GM19351 (cell line): ENCODE measurements at regions not wholly inside any gene's neighbourhood (a gene's known extent, or its start where the extent isn't known, plus 50 kb on each side); places are given as distances from the start of the nearest gene placed in this dataset.

ENCODE experiments used
- ATAC-seq: cut with Tn5 transposase; IDR thresholded peaks from one replicate; pipeline ENCODE4 v1.9.1; 2021; ENCODE audit warnings: mild to moderate bottlenecking, moderate library complexity; ENCODE audit not compliant: unreplicated experiment

GRCh38 chr6:129778793-129779192 is 68.8 kb upstream of the ARHGAP18 start:
- ATAC-seq = no peak

DNA sequence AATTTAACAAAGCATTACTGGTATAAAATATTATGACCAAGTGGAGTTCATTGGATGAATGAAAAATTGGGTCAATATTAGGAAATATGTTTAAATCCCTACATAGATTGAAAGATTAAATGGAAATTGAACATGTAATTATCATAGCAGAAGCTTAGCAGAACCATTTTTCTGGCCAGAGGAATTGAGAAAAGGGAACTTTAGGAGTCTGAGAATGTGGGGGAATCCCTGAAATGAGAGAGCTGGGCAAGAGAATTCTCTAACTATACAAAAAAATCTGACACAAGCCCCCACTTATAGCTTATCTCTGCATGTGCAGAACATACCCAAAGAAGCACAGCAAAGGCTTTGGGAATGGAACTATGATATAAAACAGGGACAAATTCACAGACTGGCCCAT is 67.4 kb upstream of the ARHGAP18 start:
- ATAC-seq = no peak

GRCh38 chr6:129776542-129777330 is 66.8 kb upstream of the ARHGAP18 start:
- ATAC-seq = no peak

- ATAC-seq = peak; percentile 48
These were observed 64.9 kb upstream of the ARHGAP18 start for GRCh38 chr6:129774697-129775447.

- no peak for ATAC-seq
These were observed 63.3 kb upstream of the ARHGAP18 start for GRCh38 chr6:129773304-129773703.

DNA sequence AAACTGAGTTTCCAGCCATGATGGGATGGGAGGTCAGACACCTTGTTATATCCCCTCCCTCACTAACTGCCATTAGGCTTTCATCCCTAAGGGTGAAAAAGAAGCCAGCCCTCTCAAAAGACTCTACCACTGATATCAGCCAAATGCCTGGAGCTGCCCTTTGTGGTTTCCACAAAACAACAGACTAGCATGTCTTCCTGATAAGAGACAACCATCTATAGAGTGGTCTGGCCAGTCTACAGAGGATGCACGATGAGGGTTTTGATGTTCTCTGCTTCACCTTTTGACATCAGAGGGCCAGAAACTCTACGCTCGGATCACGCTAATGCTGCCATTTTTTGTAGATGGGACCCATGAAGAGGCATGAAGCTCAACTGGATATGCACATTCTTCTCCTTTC is 61.7 kb upstream of the ARHGAP18 start:
- ATAC-seq = no peak

DNA sequence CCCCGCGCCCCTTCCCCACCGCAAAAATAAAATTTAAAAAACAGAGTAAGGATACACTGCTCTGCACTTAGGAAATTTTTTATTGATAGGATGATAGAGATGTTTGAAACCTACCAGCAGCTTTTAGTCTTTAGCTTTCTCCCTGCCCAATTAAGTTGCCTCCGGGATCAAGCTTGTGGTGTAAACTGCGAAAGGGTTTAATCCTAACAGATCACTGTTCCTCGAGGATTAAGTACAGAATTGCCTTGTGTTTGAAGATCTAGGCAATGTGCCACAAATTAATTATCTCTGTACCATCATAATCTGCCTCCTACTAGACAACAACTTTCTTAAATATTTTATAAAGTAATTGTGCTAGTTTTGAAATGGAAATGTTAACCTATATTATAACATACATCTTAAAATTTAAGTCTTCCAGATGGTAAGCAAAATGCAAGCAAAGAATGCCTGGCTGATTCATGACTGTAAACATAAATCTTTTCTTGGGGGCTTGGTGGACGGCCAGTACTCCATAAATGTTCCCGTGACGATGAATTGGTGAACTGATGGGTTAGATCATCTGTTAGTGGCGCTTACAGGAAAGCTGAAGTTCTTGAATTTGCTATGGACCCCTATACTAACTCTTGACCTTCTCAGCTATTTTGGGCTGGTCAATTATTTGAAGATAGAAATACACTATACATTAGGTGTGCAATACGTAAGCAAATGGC is 58.0 kb upstream of the ARHGAP18 start:
- no peak for ATAC-seq

DNA sequence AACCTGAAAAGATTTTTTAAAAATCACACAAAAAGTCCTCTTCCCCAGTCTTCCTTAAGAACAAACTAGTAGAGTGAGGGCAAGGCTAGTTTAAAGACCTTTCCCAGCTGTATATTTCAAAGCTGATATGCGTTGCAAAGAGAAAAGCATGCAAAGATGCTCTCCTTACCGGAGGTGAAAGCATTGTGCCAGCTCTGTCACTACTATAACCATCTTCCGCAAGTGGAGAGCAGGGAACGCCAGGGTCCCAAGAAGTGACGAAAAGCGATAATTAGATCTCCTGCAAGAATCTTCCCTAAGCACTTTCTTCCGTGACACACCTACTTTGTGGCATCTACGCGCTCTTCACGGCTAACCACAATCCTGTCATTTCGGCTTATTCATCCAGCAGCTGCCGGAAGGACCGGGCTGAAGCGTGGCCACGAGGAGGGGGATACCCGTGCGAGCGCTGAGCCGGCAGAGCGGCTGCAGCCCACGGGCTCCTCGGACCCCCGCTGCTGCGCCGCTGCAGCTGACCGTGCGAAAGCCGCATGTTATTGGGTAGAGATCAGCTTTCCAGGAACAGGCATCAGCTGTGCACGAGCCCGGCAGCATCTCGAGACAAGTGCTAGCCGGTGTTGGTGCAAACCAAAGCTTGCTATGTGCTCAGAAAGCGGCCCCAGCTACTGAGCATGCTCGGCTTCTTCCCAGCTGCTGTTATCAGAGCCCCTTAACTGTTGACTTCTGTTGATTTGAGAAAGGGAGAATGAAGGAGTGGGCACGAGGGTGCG is 57.2 kb upstream of the ARHGAP18 start:
- peak; percentile 83 for ATAC-seq

GRCh38 chr6:129764761-129765407 is 54.9 kb upstream of the ARHGAP18 start:
- no peak for ATAC-seq

DNA sequence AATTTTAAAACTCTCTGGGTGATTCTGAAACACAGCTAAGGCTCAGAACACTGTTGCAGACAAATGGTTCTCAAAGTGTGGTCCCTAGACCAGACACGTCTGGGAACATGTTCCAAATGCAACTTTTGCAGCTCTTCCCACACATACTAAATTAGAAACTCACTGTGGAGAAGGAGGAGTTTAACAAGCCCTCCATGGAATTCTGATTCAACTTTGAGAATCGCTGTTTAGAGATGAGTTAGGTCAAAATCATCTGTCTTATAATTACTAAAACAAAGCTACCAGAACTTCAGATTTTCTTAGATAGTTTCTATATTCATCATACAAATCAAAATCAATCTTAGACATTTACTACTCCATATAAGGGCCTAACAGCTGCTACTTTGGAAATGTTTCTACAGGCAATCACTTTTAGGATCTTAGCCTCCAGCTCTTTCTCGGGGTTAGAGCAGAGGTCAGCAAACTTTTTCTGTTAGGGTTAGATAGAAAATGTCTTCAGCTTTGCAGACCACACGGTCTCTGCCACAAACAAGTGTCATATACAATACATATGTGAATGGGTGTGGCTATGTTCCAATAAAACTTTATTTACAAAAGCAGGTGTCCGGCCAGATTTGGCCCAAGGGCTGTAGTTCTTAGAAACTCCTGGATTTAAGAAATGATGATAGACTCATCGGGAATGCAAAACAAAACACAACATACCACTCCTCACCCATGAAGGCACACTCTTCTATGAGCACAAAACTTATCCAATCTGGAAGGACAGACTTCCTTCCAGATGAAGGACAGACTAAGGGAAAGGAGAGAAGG is 50.0 kb upstream of the ARHGAP18 start:
- no peak for ATAC-seq
